Spinal cord (tissue), 9 donors: ENCODE measurements at regions not wholly inside any gene's neighbourhood (a gene's known extent, or its start where the extent isn't known, plus 50 kb on each side); places are given as distances from the start of the nearest gene placed in this dataset.
"Not testable (repeated sequence)": the region's sequence is repeated elsewhere in the genome, so short reads cannot be mapped to it uniquely, and the experiment has no call there.

Experiments
- DNase-seq, 6 donors: peaks; one replicate each; pipeline versions ENCODE4 v3.0.0 to v3.0.0-alpha.2; 2013 to 2015; ENCODE audit warnings: low spot score in 6 of 6, low read depth in 4 of 6
- H3K27ac ChIP-seq: one replicate; pipeline ENCODE4 v1.5.1; 2013; ENCODE audit warnings: low read depth, low read length, control low read depth
- H3K27me3 ChIP-seq: one replicate; pipeline ENCODE4 v1.6.1; 2013; ENCODE audit warnings: low read length; ENCODE audit not compliant: control insufficient read depth, insufficient read depth
- H3K36me3 ChIP-seq: one replicate; pipeline ENCODE4 v1.6.1; 2013; ENCODE audit warnings: low read length; ENCODE audit not compliant: control insufficient read depth, insufficient read depth
- H3K4me1 ChIP-seq: one replicate; pipeline ENCODE4 v1.6.1; 2013; ENCODE audit warnings: low read length; ENCODE audit not compliant: control insufficient read depth, insufficient read depth
- H3K4me3 ChIP-seq: one replicate; pipeline ENCODE4 v1.5.1; 2013; ENCODE audit warnings: low read depth, low read length, control low read depth
- H3K9me3 ChIP-seq: one replicate; pipeline ENCODE4 v1.6.1; 2013; ENCODE audit warnings: low read length; ENCODE audit not compliant: control insufficient read depth, insufficient read depth
- WGBS: methylation state at CpG from one replicate; pipeline ENCODE4 v1.1.5; 2013; ENCODE audit warnings: missing lambda C conversion rate; ENCODE audit not compliant: insufficient coverage; 5-methylcytosine and 5-hydroxymethylcytosine counted together
- donor health status: healthy.

DNA sequence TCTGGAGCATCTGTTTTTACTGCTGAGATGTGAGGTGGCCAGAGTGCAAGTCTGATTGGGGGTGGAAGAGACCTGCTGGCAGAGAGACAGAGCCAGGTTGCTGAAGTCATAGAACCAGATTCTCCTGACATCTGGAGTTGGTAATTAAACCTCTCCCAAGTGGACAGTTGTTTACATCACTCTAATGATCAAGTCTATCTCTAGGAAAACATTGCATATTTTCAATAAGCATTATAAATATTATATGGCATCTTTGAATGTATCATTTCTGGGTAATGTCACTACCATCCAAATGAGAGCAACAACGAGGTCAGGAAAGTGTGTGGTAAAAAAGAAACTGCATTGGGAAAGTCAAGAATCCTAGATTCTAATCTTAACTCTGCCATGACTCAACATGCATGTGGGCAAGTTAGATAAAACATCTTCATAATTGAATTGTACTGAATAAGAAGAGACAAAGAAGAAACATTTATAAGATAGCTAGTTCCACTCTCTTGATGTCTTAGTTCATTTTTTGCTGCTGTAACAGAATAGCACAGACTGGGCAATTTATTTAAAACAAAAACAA, 351.2 kb upstream of the API5 start:
- no peak for DNase-seq
- WGBS: no CpG with 5 or more reads among the region's 1 CpG
- H3K27me3 ChIP-seq: no peaks in the 10 kb centered on the region

DNA sequence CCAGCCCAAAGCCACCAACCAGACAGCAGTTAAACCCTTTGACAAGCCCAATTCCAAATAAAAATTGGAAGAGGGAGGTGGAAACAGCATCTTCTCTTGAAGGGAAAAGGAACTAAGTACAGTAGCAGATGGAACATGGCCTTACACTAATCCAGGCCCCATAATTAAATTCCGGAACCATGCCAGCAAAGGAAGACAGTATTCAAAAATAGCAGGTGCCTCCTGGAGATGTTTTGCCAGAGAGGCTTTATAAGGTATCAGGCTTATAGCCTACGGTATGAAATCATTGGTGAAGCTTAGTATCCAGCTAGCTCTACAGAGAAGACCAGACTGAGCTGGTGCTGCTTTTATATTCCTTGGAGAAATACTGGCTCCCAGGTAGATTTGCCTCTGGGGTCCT, 344.1 kb upstream of the API5 start:
- Histone ChIP-seq H3K27ac (no peak overlapping the region), H3K9me3 (no peaks in the 10 kb centered on the region), H3K4me3 (no peak overlapping the region), H3K4me1 (no peaks in the 10 kb centered on the region), H3K36me3 (no peaks in the 10 kb centered on the region), H3K27me3 (no peaks in the 10 kb centered on the region)
- 91% methylated on average over 2 of the region's 2 CpGs for WGBS
- DNase-seq: peak in 1 of 6 donors; percentile 12

More for the DNA sequence above, 351.2 kb upstream of the API5 start:
- no peaks in the 10 kb centered on the region for H3K36me3 ChIP-seq
- no peaks in the 10 kb centered on the region for H3K9me3 ChIP-seq
- H3K27ac ChIP-seq: no peak overlapping the region
- no peaks in the 10 kb centered on the region for H3K4me1 ChIP-seq
- no peak overlapping the region for H3K4me3 ChIP-seq

DNA sequence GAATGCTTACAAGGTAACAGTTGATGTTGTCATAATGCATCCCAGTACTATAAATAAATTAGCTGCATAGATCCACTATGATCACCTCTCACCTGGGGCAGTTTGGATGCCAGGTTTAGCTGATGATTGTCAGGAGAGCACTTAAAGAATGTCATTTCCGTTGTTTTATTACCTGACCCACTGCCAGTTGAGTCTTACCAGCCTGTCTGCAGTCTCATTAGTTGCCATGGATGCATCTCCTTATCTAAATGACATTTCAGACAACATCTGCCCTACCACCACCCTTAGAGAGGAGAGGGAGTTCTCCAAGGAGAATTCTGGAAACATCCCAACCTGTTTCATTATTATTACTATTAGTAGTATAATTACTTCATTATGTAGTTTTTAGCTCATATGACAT, 339.1 kb upstream of the API5 start:
- Histone ChIP-seq H3K27me3 (no peaks in the 10 kb centered on the region), H3K4me3 (no peak overlapping the region), H3K36me3 (no peaks in the 10 kb centered on the region), H3K27ac (no peak overlapping the region), H3K9me3 (no peaks in the 10 kb centered on the region), H3K4me1 (no peaks in the 10 kb centered on the region)
- 40% methylated on average over 1 of the region's 1 CpG for WGBS
- peak in 1 of 6 donors; percentile 82 for DNase-seq

DNA sequence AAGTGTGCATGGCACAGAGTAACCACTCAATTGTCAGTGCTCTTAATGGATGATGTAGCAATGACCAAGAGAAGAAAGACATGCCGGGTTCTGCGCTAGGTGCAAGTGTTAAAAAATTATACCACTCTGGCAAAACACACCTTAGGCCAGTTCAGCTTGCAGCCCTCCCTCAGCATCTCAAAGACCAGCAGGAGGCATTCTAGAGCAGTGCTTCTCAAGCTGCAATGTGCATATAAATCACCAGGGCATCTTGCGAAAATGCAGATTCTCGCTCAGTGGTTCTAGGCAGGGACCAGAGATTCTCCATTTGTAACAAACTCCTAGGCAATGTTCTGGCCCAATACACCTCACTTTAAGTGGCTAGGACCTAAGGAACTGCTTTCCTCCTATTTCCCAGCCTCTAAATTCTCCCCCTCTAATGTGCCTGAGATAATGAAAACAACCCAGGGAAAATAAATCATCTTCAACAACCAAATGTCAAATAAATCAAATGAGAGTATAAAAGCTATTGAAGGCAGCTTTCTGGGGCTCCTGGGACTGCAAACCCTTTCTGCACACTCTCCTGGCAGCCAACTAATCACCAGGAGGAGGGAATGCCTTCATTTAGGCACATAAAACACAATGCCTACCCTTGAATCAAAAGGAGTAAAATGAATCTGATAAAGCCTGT, 337.2 kb upstream of the API5 start:
- Histone ChIP-seq H3K4me3 (no peak overlapping the region), H3K36me3 (no peaks in the 10 kb centered on the region), H3K27me3 (no peaks in the 10 kb centered on the region), H3K9me3 (no peaks in the 10 kb centered on the region), H3K27ac (no peak overlapping the region), H3K4me1 (no peaks in the 10 kb centered on the region)
- 50% methylated on average over 2 of the region's 4 CpGs for WGBS
- DNase-seq: peak in 1 of 6 donors; percentile 53

DNA sequence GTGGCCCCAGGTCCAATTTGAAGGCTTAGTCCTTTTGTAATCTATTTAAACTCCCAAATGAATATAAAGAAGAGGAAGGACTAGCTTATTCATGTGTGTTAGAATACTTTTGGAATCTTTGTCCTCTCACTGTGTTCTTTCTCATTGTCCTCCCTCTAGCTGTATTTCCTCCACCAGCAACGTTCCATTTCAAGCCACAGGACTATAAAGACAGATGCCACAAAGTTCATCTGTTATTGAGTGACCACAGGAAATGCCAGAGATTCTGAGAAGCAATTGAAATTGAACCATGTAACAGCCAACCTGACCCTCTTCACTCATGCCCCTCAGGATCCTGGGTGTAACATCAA, 336.6 kb upstream of the API5 start:
- H3K27me3 ChIP-seq: no peaks in the 10 kb centered on the region
- WGBS: 0% methylated on average over 1 of the region's 1 CpG
- no peak overlapping the region for H3K4me3 ChIP-seq
- H3K36me3 ChIP-seq: no peaks in the 10 kb centered on the region
- H3K9me3 ChIP-seq: no peaks in the 10 kb centered on the region
- H3K27ac ChIP-seq: no peak overlapping the region
- H3K4me1 ChIP-seq: no peaks in the 10 kb centered on the region
- no peak for DNase-seq

DNA sequence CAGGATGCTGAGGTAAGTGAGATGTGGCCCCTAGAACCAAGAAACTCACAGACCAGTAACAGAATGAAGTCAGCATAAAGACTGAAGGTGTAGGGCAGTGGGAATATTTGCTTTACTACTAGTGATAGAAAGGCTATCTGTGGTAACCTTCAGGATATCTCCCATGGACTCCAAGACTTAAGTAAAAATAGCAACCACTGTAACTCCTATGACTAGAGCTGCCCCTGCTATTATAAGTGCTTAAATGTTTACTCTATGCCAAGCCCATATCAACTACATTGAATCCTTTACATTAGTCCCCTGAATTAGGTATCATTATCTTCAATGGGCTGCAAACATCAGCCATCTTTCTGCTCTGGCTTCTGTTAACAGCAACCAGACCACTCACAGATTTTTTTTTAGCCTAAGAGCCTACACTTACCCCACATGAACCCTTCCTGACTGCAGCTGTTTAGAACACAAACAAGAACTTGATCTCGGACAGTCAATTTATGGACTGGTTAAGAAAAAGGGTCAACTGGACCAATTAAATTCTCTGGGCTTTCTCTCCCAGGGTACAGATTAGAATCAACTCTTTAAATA, 335.1 kb upstream of the API5 start:
- no peak overlapping the region for H3K4me3 ChIP-seq
- no peaks in the 10 kb centered on the region for H3K4me1 ChIP-seq
- no peaks in the 10 kb centered on the region for H3K36me3 ChIP-seq
- DNase-seq: no peak
- WGBS: no CpG with 5 or more reads among the region's 1 CpG
- H3K27ac ChIP-seq: no peak overlapping the region
- H3K27me3 ChIP-seq: no peaks in the 10 kb centered on the region
- H3K9me3 ChIP-seq: no peaks in the 10 kb centered on the region

DNA sequence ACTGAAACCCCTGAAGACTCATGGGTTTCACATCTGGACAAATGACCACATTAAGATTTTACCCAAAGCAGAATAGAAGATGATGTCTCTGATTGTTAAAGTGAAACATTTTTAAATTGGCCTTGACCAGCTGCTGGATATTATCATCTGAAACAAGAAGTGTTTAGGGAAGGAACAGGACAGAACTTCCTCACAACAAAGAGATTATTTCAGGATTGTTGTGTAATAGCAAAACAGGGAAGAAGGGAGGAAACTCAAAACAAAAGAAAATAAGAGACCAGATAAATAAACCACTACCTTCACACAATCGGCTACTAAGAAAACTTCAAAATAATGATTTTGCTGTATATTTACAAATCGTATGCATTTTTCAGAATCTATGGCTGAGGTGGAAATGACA, 319.2 kb upstream of the API5 start:
- H3K4me1 ChIP-seq: no peaks in the 10 kb centered on the region
- no peak overlapping the region for H3K4me3 ChIP-seq
- WGBS: no CpG with 5 or more reads among the region's 2 CpGs
- no peaks in the 10 kb centered on the region for H3K27me3 ChIP-seq
- no peaks in the 10 kb centered on the region for H3K36me3 ChIP-seq
- DNase-seq: no peak
- H3K27ac ChIP-seq: no peak overlapping the region
- no peaks in the 10 kb centered on the region for H3K9me3 ChIP-seq

DNA sequence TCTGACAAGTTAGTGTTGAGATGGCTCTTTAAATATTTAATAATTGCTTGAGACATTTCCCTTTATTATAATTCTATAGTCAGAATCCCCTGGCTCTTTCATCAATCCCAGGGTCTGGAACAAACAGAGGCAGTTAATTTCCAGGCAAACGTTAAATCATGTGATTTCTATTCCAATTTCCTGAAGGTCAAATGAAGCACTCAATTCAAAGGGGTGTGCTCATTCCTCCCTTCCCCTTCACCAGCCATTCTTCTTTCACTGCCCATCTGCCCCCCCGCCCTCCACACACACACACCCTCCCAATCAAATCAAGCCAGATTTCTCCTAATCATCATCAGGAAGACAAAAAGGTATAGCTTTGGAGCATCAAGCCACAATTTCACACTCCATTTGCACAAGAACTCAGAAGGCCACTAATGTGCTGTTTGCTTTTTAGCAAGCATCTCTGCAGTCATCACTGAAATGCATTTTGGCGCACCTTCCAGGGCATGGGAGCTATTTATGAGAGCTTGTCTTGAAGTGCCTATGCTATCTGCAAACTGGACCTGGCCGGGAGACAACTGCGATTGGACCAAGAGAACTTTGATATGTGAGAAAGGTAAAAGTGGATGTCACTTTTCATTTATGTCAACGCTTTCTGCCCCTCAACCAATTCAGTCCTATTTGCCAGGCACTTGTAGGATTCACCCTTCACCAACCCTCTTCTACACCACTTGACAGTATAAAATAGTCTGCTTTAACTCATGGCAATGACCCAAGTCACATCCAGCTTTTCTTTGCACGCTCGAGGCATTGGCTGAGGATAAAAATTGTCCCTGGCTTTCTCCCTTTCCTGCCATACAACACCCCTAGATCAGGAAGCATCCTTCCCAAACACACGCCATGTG, 315.1 kb upstream of the API5 start:
- Histone ChIP-seq H3K4me3 (no peak overlapping the region), H3K27me3 (no peaks in the 10 kb centered on the region), H3K36me3 (no peaks in the 10 kb centered on the region), H3K27ac (no peak overlapping the region), H3K9me3 (no peaks in the 10 kb centered on the region), H3K4me1 (no peaks in the 10 kb centered on the region)
- peak in 2 of 6 donors; percentile 22 to 57 for DNase-seq
- WGBS: 33% methylated on average over 2 of the region's 9 CpGs

DNA sequence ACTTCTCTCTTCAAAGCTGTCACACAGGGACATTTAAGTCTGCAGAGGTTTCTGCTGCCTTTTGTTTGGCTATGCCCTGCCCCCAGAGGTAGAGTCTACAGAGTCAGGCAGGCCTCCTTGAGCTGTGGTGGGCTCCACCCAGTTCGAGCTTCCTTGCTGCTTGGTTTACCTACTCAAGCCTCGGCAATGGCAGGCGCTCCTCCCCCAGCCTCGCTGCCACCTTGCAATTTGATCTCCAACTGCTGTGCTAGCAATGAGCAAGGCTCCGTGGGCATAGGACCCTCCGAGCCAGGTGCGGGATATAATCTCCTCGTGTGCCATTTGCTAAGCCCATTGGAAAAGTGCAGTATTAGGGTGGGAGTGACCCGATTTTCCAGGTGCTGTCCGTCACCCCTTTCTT, 306.9 kb upstream of the API5 start:
- H3K4me3 ChIP-seq, H3K4me1 ChIP-seq, DNase-seq, H3K27me3 ChIP-seq, H3K27ac ChIP-seq, H3K9me3 ChIP-seq, H3K36me3 ChIP-seq: not testable (repeated sequence)
- 94% methylated on average over 5 of the region's 10 CpGs for WGBS
